ENCODE measurements at regions not wholly inside any gene's neighbourhood (a gene's known extent, or its start where the extent isn't known, plus 50 kb on each side); places are given as distances from the start of the nearest gene placed in this dataset.

- TF ChIP-seq POLR2A (IDR thresholded peaks at IDR 0.05; ENCODE audit: low read length) = no peak
- no peak for TF ChIP-seq GATA1 (IDR thresholded peaks at IDR 0.05; ENCODE audit: low read depth, low read length)
Measured at GRCh38 chrX:30981968-30982367, 89.9 kb downstream of the FTHL17 start.

Measured in erythroblast (primary cell).